GM12878 (cell line): ENCODE measurements at regions not wholly inside any gene's neighbourhood (a gene's known extent, or its start where the extent isn't known, plus 50 kb on each side); places are given as distances from the start of the nearest gene placed in this dataset.
A peak's percentile ranks its signal among the peaks of the same experiment; 100 is the strongest.
"Not testable (repeated sequence)": the region's sequence is repeated elsewhere in the genome, so short reads cannot be mapped to it uniquely, and the experiment has no call there.

Experiments used
- ATAC-seq: fragments of 200-7000 bp; cut with Tn5 transposase; 3 replicates; pipeline ENCODE4 v1.9.1; 2020; ENCODE audit warnings: mild to moderate bottlenecking, moderate library complexity
- BruUV-seq: library from RNA; stranded (reverse); fragments of 400-500 nt; replicated peaks from 2 replicates; lab custom pipeline; 2021; lab: Mats Ljungman, UMichigan
- CTCF ChIA-PET: fragments of 300-600 bp; sonication (Branson Sonifier 250); formaldehyde crosslinking; extraction: SDS; loops from one replicate; lab custom pipeline; 2021; ENCODE audit warnings: inconsistent platforms; lab: Yijun Ruan, JAX
- POLR2A ChIA-PET: fragments of 350-600 bp; formaldehyde crosslinking; extraction: SDS; loops from one replicate; lab custom pipeline; 2021; ENCODE audit warnings: inconsistent platforms; lab: Charles Lee
- RAD21 ChIA-PET: fragments of 300-600 bp; sonication (Branson Sonifier 250); formaldehyde crosslinking; loops from one replicate; lab custom pipeline; 2023; ENCODE audit warnings: antibody characterized with exemption; ENCODE audit not compliant: unreplicated experiment; lab: Charles Lee
- SMC1A ChIA-PET: fragments of 300-600 bp; sonication (Branson Sonifier 250); formaldehyde crosslinking; loops from one replicate; lab custom pipeline; 2023; ENCODE audit not compliant: unreplicated experiment, uncharacterized antibody; lab: Charles Lee
- DNase-seq: peaks from one replicate; pipeline ENCODE4 v3.0.0-alpha.2; 2011; ENCODE audit warnings: low read depth, low spot score
- FAIRE-seq: peaks from 3 replicates; lab custom pipeline; 2011; peaks lifted over from hg19 to GRCh38; lab: Jason Lieb, UNC
- H2AFZ ChIP-seq: 2 replicates; pipeline ENCODE4 v1.6.0; 2011; ENCODE audit warnings: low read depth, low read length, control low read depth; ENCODE audit not compliant: control insufficient read depth
- H3K27ac ChIP-seq: 2 replicates; pipeline ENCODE4 v1.5.1; 2011; ENCODE audit warnings: control low read depth; ENCODE audit not compliant: control insufficient read depth, insufficient read depth
- H3K27me3 ChIP-seq, 2 experiments: replicated peaks in 1 of 2; 2 replicates each; pipeline versions ENCODE4 v1.6.0 to v1.6.1; 2011; ENCODE audit warnings: low read length in 1 of 2; ENCODE audit not compliant: control insufficient read depth in 2 of 2, insufficient read depth in 2 of 2
- H3K36me3 ChIP-seq, 2 experiments: 2 replicates each; pipeline ENCODE4 v1.5.1; 2011; ENCODE audit warnings: low read length in 1 of 2; ENCODE audit not compliant: control insufficient read depth in 2 of 2, insufficient read depth in 2 of 2
- H3K4me1 ChIP-seq: 2 replicates; pipeline ENCODE4 v1.6.1; 2011; ENCODE audit warnings: mild to moderate bottlenecking, low read length, moderate library complexity, mixed read lengths; ENCODE audit not compliant: control insufficient read depth, insufficient read depth
- H3K4me2 ChIP-seq: 2 replicates; pipeline ENCODE4 v1.6.0; 2011; ENCODE audit warnings: control low read depth; ENCODE audit not compliant: control insufficient read depth, insufficient read depth
- H3K4me3 ChIP-seq: fragments of 200-600 bp; sonication (generic); 2 replicates; pipeline ENCODE4 v1.5.1; 2016
- H3K79me2 ChIP-seq: 2 replicates; pipeline ENCODE4 v1.6.0; 2011; ENCODE audit warnings: low read length; ENCODE audit not compliant: control insufficient read depth, insufficient read depth
- H3K9ac ChIP-seq: 2 replicates; pipeline ENCODE4 v1.8.0; 2011; ENCODE audit warnings: low read length, control low read depth, mixed read lengths; ENCODE audit not compliant: control insufficient read depth, insufficient read depth
- H3K9me3 ChIP-seq: replicated peaks from 3 replicates; pipeline ENCODE4 v1.5.1; 2011; ENCODE audit warnings: mild to moderate bottlenecking, low read length; ENCODE audit not compliant: control insufficient read depth, insufficient read depth
- H4K20me1 ChIP-seq: 2 replicates; pipeline ENCODE4 v1.6.0; 2011; ENCODE audit not compliant: control insufficient read depth, insufficient read depth
- WGBS: methylation state at CpG from one replicate; pipeline ENCODE4 v1.1.6; 2016; ENCODE audit warnings: low lambda C conversion rate; ENCODE audit not compliant: insufficient replicate concordance, insufficient coverage; ENCODE audit errors: missing lambda C conversion rate; 5-methylcytosine and 5-hydroxymethylcytosine counted together
- in situ Hi-C: fragments of 300-500 bp; cut with MboI; formaldehyde crosslinking; loops from 9 replicates; pipeline ENCODE4 v1.14.3; 2018; ENCODE audit warnings: mixed read lengths
- intact Hi-C: fragments of 100-400 bp; cut with micrococcal nuclease; formaldehyde crosslinking; loops from one replicate; pipeline ENCODE4 v1.14.2; 2022; ENCODE audit not compliant: unreplicated experiment

DNA sequence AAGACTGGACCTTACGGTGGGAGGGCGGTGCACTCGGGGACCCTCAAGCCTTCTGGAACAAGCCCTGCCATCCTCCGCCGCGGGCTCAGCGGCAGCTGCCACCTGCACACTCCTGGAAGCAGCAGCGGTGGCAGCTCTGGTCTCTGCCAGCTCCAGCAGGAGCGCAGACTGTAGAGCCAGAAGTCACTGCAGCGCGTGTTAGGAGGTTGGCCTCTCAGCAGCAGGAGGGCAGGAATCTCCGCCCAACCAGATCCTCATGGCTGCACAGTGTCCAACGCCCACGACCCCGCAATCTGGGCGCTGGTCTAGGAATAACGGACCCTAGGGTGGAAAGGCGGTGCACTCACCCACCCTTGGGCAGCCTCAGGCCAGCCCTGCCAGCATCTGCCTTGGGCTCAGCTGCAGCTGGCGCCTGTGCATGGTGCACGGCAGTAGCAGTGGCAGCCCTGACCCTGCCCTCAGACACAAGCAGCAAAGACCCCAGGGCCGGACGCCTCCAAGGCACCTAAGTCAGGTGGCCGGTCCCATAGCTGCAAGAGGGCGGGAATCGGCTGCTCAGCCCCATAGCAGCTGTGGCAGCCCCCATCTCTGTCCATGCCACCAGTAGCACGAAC is 88.7 kb downstream of the POTEG start:
- H3K4me1 ChIP-seq, BruUV-seq, H3K79me2 ChIP-seq, ATAC-seq, H4K20me1 ChIP-seq, H3K9ac ChIP-seq, H2AFZ ChIP-seq, SMC1A ChIA-PET, H3K9me3 ChIP-seq, CTCF ChIA-PET, in situ Hi-C loops, H3K27me3 ChIP-seq, RAD21 ChIA-PET, DNase-seq, intact Hi-C loops, H3K36me3 ChIP-seq, FAIRE-seq, POLR2A ChIA-PET, H3K4me3 ChIP-seq, H3K4me2 ChIP-seq, H3K27ac ChIP-seq: not testable (repeated sequence)
- WGBS = 64% methylated on average over 9 of the region's 26 CpGs

DNA sequence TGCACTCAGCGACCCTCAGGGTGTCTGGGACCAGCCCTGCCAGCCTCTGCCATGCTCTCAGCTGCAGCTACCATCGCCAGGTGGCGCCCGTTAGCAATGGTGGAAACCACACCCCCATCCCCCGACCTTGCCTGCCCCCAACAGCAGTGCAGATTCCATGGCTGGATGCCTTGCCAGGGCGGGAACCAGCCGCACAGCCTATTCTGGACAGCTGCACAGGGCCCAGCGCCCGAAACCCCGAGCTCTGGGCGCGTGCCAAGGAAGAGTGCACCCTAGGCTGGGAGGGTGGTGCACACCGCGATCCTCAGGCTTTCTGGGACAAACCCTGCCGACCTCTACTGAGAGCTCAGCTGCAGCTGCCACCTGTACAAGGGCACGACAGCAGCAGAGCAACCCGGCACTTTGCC is 88.1 kb downstream of the POTEG start:
- H3K27me3 ChIP-seq, H2AFZ ChIP-seq, SMC1A ChIA-PET, CTCF ChIA-PET, BruUV-seq, DNase-seq, in situ Hi-C loops, H3K9ac ChIP-seq, RAD21 ChIA-PET, H3K9me3 ChIP-seq, FAIRE-seq, H3K79me2 ChIP-seq, POLR2A ChIA-PET, H3K27ac ChIP-seq, H3K4me3 ChIP-seq, H3K4me2 ChIP-seq, H4K20me1 ChIP-seq, H3K36me3 ChIP-seq, H3K4me1 ChIP-seq, intact Hi-C loops: not testable (repeated sequence)
- ATAC-seq = 0 out of 3 replicates have a peak, but pooled peaks have one; percentile 35
- WGBS = 36% methylated on average over 12 of the region's 17 CpGs

DNA sequence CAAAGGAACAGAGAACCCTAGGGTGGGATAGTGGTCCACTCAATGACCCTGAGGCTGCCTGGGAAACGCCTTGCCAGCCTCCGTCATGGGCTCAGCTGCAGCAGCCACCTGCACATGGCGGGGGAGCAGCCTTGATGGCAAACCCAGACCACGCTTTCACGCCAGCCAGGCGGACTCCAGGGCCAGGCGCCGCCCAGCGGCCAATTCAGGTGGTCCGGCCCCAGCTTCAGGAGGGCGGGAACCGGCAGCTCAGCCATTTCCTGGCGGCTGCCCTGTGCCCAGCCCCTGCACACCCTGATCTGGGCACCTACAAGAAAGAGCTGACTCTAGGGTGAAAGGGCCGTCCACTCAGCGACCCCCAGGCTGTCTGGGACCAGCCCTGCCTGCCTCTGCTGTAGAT is 87.5 kb downstream of the POTEG start:
- H3K4me1 ChIP-seq, intact Hi-C loops, POLR2A ChIA-PET, H3K4me3 ChIP-seq, H2AFZ ChIP-seq, H3K27ac ChIP-seq, H3K4me2 ChIP-seq, H3K9ac ChIP-seq, H3K9me3 ChIP-seq, BruUV-seq, H4K20me1 ChIP-seq, CTCF ChIA-PET, ATAC-seq, H3K27me3 ChIP-seq, FAIRE-seq, SMC1A ChIA-PET, RAD21 ChIA-PET, in situ Hi-C loops, DNase-seq, H3K36me3 ChIP-seq, H3K79me2 ChIP-seq: not testable (repeated sequence)
- WGBS = no CpG with 5 or more reads among the region's 15 CpGs

DNA sequence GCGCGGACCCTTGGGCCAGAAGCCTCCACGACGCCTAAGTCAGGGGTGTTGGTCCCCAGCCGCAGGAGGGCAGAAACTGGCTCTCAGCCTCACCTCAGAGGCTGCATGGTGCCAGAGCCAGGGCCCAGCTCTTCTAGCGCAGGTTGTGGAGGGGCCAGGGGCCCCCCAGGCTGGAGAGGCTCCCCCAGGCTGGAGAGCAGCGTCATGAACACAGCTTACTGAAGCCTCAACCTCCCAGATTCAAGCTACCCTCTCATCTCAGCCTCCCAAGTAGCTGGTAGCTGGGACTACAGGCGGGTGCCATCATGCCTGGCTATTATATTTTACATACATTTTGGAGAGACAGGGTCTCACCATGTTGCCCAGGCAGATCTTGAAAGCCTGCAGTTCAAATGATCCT is 87.0 kb downstream of the POTEG start:
- H3K79me2 ChIP-seq, H3K27ac ChIP-seq, BruUV-seq, H3K27me3 ChIP-seq, ATAC-seq, H3K4me2 ChIP-seq, SMC1A ChIA-PET, H4K20me1 ChIP-seq, H3K36me3 ChIP-seq, H3K9me3 ChIP-seq, H3K4me1 ChIP-seq, FAIRE-seq, intact Hi-C loops, CTCF ChIA-PET, H3K9ac ChIP-seq, DNase-seq, H3K4me3 ChIP-seq, H2AFZ ChIP-seq, in situ Hi-C loops, RAD21 ChIA-PET, POLR2A ChIA-PET: not testable (repeated sequence)
- 0% methylated on average over 1 of the region's 8 CpGs for WGBS
